ENCODE measurements at regions not wholly inside any gene's neighbourhood (a gene's known extent, or its start where the extent isn't known, plus 50 kb on each side); places are given as distances from the start of the nearest gene placed in this dataset.

GRCh38 chr15:93466380-93466779 lies 377.4 kb upstream of the RGMA start:
- no peak for DNase-seq (ENCODE audit: low read depth in 4 of 4, low spot score in 3 of 4)

GRCh38 chr15:93462690-93463089 lies 373.7 kb upstream of the RGMA start:
- DNase-seq (ENCODE audit: low read depth in 4 of 4, low spot score in 3 of 4), result no peak

GRCh38 chr15:93460717-93461116 lies 371.7 kb upstream of the RGMA start:
- no peak for DNase-seq (ENCODE audit: low read depth in 4 of 4, low spot score in 3 of 4)

- DNase-seq (ENCODE audit: low read depth in 4 of 4, low spot score in 3 of 4), result no peak
Observed at GRCh38 chr15:93459396-93459795, 370.4 kb upstream of the RGMA start.

- DNase-seq (ENCODE audit: low read depth in 4 of 4, low spot score in 3 of 4), result no peak
Observed at GRCh38 chr15:93458597-93458996, 369.6 kb upstream of the RGMA start.

DNA sequence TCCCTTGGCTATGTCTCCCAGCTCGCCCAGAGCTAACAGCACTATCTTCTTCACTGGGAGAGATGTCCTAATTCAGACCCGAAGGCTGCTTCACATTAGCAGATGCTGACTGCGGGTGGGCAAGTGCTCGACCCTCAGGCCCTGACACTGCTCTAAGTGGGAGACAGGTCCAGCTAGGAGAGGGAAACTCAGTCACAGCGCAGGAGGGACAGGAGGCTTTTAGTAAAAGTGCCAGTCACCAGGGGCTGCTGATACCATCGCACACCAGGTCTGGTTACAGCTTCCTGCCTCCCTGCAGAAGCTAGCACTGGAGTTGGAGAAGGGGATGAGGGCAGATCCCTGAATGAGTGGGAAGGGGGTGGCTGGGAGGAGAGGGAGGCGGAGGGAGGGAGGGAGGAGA lies 365.8 kb upstream of the RGMA start:
- no peak for DNase-seq (ENCODE audit: low read depth in 4 of 4, low spot score in 3 of 4)

- no peak for DNase-seq (ENCODE audit: low read depth in 4 of 4, low spot score in 3 of 4)
Observed at GRCh38 chr15:93452537-93453211, 363.7 kb upstream of the RGMA start.

- no peak for DNase-seq (ENCODE audit: low read depth in 4 of 4, low spot score in 3 of 4)
Observed at GRCh38 chr15:93451822-93452221, 362.8 kb upstream of the RGMA start.

DNA sequence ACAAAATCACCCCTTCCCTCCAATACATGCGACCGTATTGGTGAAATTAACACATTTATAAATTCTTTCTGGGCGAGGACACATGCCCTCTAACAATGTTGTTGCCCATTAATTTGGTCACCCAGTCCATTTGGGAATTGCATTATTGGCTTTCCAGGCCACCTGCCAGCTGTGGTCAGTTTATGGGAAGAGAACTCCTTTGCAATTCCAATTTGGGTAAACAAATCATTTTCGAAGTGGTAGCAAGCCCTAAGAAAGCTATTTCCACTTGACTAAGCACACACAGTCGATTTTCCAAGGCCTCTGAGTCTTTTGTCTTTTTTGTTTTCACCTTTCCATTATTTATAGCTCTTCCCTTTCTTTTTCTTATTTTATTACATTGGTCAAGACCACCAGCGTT lies 362.3 kb upstream of the RGMA start:
- DNase-seq (ENCODE audit: low read depth in 4 of 4, low spot score in 3 of 4), result no peak

- no peak for DNase-seq (ENCODE audit: low read depth in 4 of 4, low spot score in 3 of 4)
Observed at GRCh38 chr15:93449798-93450197, 360.8 kb upstream of the RGMA start.

DNA sequence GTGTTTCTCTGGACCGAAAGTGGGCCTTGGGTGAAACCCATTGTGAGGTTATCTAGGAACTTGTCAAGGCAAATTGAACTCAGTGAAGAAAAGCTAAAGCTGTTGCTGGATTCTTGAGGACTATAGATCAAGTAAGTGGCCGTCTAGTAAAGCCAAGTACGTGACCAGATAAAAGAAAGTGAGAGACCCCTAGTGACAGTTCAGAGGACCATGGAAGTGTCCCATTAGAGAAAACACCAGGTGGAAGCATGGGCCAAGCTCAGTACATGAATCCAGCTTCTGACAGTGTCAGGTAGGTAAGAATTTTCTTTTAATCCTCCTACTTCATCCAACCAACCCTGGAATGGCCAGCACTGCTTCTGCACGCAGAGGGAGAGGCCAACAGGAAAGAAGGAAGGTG lies 349.3 kb upstream of the RGMA start:
- DNase-seq (ENCODE audit: low read depth in 4 of 4, low spot score in 3 of 4), result no peak

GRCh38 chr15:93432474-93432873 lies 343.5 kb upstream of the RGMA start:
- DNase-seq (ENCODE audit: low read depth in 4 of 4, low spot score in 3 of 4), result no peak

DNA sequence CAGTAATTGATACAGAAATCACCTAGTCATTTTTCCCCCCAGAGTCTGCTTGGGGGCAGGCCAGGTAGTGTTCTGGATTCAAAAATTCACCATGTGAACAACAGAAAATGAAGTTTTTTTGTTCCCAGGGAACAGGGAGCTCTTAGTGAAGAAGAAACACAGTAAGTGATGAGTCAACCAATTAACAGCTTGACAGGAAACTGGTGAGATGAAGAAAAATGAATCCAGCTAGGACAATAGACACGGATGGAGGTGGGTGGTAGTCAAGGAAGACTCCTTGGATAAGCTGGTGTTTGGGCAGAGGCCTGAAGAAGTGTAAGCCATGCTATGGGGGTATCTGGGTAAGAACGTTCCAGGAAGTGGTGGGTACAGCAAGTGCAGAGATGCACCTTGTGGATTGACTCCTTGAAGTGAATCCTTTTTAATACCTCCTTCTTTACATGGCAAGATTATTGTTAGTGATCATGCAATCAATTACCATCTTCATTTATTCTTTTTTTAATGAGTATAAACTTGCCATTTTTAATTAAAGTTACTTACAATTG lies 339.9 kb upstream of the RGMA start:
- no peak for DNase-seq (ENCODE audit: low read depth in 4 of 4, low spot score in 3 of 4)

DNA sequence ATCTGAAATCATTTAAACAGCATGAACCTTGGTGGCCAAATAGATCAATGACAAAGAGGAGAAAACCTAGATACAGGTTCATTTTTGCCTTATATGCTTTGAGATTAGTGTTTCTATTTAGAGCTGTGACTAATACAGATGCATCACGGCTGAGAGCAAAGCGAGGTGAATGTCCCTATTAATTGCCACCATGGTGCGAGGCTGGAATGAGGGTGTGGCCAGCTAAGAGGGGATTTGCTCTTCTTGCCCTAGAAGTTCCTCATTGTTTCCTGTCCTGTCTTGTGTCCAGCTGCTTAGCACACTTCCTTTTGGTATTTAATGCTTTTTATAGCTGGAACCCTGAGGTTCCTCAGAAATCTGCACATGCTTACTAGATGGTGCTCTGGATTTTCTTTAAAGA lies 339.1 kb upstream of the RGMA start:
- DNase-seq (ENCODE audit: low read depth in 4 of 4, low spot score in 3 of 4), result no peak

DNA sequence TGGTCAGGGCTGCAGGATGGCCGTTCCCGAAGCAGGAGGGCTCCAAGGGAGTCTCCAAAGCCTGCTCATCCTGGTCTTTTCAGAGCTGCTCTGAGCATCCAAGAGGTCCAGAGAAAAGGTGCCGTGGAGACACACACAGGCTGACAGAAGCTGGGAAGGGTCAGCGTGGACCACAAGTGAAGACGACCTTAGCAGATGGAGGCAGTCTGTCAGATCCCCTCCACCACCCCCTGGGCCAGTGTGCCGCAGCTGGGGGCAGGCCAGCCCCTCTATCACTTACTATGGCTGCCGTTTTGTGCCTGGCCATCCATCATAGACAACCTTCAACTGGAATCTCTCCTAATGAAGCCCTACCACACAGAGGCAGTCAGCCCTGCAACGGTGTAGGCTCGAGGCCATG lies 335.1 kb upstream of the RGMA start:
- no peak for DNase-seq (ENCODE audit: low read depth in 4 of 4, low spot score in 3 of 4)

GRCh38 chr15:93422476-93422875 lies 333.5 kb upstream of the RGMA start:
- DNase-seq (ENCODE audit: low read depth in 4 of 4, low spot score in 3 of 4), result no peak

DNA sequence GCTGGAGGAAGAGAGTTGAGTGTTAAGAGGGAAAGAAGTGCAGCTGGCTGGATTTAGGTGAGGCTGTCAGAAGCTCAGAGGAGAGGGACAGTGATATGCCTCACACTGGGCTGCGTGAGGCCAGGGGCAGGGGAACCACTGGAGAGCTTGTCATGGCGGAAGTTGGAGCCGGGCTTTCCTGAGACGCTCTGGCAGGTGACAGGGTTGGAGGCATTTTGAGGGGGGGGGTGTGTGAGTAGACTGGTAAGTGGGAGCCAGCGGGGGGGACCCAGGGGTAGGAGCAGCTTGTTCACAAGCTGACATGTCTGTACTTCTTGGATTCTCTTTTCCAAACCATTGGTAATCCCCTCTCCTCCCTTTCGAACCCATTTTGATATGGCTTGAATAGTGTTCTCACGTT lies 331.5 kb upstream of the RGMA start:
- no peak for DNase-seq (ENCODE audit: low read depth in 4 of 4, low spot score in 3 of 4)

- no peak for DNase-seq (ENCODE audit: low read depth in 4 of 4, low spot score in 3 of 4)
Observed at GRCh38 chr15:93420050-93420452, 331.0 kb upstream of the RGMA start.

DNA sequence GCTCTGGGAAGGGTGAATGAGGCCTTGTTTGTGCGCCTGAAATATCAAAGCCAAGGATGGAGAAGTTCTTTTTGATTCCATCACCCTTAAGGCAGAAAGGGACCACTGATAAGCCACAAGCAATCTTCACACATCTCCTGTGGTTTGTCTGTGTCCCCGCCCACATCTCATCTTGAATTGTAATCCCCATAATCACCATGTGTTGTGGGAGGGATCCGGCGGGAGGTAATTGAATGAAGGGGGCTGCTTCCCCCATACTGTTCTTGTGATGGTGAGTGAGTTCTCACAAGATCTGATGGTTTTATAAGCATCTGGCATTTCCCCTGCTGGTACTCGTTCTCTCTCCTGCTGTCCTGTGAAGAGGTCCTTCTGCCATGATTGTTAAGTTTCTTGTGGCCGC lies 329.6 kb upstream of the RGMA start:
- DNase-seq (ENCODE audit: low read depth in 4 of 4, low spot score in 3 of 4), result no peak

- DNase-seq (ENCODE audit: low read depth in 4 of 4, low spot score in 3 of 4), result no peak
Observed at GRCh38 chr15:93417631-93418030, 328.6 kb upstream of the RGMA start.

DNA sequence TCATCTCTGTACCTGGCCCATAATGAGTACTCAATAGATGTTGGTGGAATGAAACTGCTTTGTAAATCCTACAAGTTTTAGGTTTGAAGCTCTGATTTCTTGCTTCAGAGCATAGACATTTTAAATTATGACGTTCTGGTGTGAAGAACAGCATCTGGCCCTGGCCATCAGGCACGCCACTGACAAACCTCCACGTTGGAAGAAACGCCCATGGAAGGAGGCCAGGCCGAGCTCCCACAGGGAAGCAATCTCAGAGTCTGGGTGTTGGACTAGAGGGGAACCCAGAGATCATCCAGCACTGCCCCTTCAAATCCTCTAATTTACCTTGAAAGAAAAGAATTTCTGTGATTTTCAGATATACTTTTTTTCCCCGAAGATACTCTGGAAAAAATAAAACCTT lies 328.1 kb upstream of the RGMA start:
- DNase-seq (ENCODE audit: low read depth in 4 of 4, low spot score in 3 of 4), result no peak

DNA sequence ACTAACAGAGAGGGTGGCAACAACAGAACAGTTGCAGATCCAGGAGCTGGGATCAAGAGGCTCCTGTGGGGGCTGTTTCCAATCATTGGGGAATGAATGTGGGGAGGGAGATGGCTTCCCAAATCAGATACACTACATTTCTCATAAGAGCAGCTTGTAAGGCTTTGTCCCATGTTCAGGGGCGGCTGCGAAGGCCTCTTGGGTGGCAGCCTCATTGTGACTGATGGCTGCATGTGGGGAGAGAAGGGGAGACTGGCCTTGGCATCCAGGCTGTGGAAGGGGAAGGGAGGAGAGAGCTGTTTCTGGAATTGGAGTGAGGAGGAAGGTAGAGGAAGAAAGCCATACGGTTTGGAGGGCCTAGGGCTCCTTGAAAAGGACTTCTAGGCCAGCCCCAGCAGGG lies 326.6 kb upstream of the RGMA start:
- DNase-seq (ENCODE audit: low read depth in 4 of 4, low spot score in 3 of 4), result no peak
